GM18907 (cell line): ENCODE measurements at regions not wholly inside any gene's neighbourhood (a gene's known extent, or its start where the extent isn't known, plus 50 kb on each side); places are given as distances from the start of the nearest gene placed in this dataset.
"Not testable (repeated sequence)": the region's sequence is repeated elsewhere in the genome, so short reads cannot be mapped to it uniquely, and the experiment has no call there.

Experiments
- ATAC-seq: cut with Tn5 transposase; IDR thresholded peaks from one replicate; pipeline ENCODE4 v1.9.1; 2021; ENCODE audit warnings: mild to moderate bottlenecking, moderate library complexity; ENCODE audit not compliant: unreplicated experiment

GRCh38 chr6:167558246-167559177 is 233.6 kb downstream of the TTLL2 start:
- no peak for ATAC-seq

GRCh38 chr6:167559675-167560479 is 235.0 kb downstream of the TTLL2 start:
- no peak for ATAC-seq

GRCh38 chr6:167560673-167561569 is 236.0 kb downstream of the TTLL2 start:
- ATAC-seq, result no peak

GRCh38 chr6:167562862-167563261 is 238.0 kb downstream of the TTLL2 start:
- ATAC-seq, result not testable (repeated sequence)

- no peak for ATAC-seq
Observed at GRCh38 chr6:167564416-167565250, 239.7 kb downstream of the TTLL2 start.

- ATAC-seq, result no peak
Observed at GRCh38 chr6:167565388-167565787, 240.5 kb downstream of the TTLL2 start.

- ATAC-seq, result no peak
Observed at GRCh38 chr6:167565884-167566599, 241.2 kb downstream of the TTLL2 start.

GRCh38 chr6:167566711-167567141 is 241.8 kb downstream of the TTLL2 start:
- no peak for ATAC-seq

- no peak for ATAC-seq
Observed at GRCh38 chr6:167567142-167568033, 242.5 kb downstream of the TTLL2 start.

GRCh38 chr6:167568407-167569024 is 243.6 kb downstream of the TTLL2 start:
- no peak for ATAC-seq

- ATAC-seq, result no peak
Observed at GRCh38 chr6:167569041-167569805, 244.3 kb downstream of the TTLL2 start.

GRCh38 chr6:167569879-167570278 is 245.0 kb downstream of the TTLL2 start:
- ATAC-seq, result no peak

- ATAC-seq, result no peak
Observed at GRCh38 chr6:167570460-167571400, 245.8 kb downstream of the TTLL2 start.

- ATAC-seq, result no peak
Observed at GRCh38 chr6:167571550-167571949, 246.7 kb downstream of the TTLL2 start.

GRCh38 chr6:167572106-167572505 is 247.2 kb downstream of the TTLL2 start:
- no peak for ATAC-seq

- no peak for ATAC-seq
Observed at GRCh38 chr6:167572841-167573271, 248.0 kb downstream of the TTLL2 start.
